ENCODE measurements at regions not wholly inside any gene's neighbourhood (a gene's known extent, or its start where the extent isn't known, plus 50 kb on each side); places are given as distances from the start of the nearest gene placed in this dataset.

DNA sequence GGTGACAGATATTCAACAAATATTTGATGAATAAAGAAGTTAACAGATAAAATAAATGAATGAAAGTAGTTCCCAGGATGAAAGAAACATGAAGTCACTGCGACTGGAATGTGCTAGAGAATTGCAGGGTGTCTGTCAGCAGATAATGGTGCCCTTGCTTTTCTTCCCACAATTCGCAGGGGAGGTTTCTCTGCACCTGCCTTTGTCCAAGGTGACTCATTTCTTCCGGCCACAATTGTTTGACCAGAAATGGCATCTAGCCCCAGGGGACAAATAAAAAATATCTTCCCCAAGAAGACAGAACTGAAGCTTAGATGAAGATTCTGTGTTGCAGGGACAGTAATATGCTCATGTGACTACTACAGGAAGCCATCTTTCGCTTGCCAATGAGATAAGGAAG lies 316.1 kb upstream of the TBX3 start:
- Mint-ChIP-seq H3K9me3 (peaks cover 17% of the 10 kb centered on the region), H3K4me3 (no peak overlapping the region), H3K36me3 (ENCODE audit: low read depth) (no peaks in the 10 kb centered on the region), H3K27ac (no peak overlapping the region), H3K27me3 (ENCODE audit: insufficient read depth) (no peaks in the 10 kb centered on the region), H3K4me1 (ENCODE audit: low read depth) (no peaks in the 10 kb centered on the region)
- no peak for DNase-seq (ENCODE audit: low spot score)
- intact Hi-C loops (cut with micrococcal nuclease), result no loop called here

DNA sequence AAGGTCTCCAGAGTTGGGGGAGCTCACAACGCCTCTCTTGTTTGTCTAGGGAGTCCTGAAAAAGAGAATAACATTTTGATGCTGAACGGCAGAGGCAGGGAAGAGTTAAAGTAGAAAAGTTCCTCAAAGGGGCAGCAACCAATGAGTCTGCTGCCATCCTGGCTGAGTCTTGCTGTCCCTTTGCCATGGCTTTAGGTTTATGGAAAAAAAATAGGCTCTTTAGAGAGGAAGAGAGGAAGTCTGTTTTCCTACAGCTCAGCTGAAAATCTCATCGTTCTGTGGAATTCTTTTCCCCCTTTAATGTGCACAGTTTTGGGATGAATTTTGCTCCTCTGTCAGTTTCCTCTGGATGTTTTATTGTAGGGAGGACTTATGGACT lies 314.8 kb upstream of the TBX3 start:
- no peaks in the 10 kb centered on the region for H3K27me3 Mint-ChIP-seq (ENCODE audit: insufficient read depth)
- H3K27ac Mint-ChIP-seq, result no peak overlapping the region
- no peaks in the 10 kb centered on the region for H3K36me3 Mint-ChIP-seq (ENCODE audit: low read depth)
- no peak for DNase-seq (ENCODE audit: low spot score)
- peaks cover 21% of the 10 kb centered on the region for H3K9me3 Mint-ChIP-seq
- H3K4me3 Mint-ChIP-seq, result no peak overlapping the region
- intact Hi-C loops (cut with micrococcal nuclease), result no loop called here
- H3K4me1 Mint-ChIP-seq (ENCODE audit: low read depth), result no peaks in the 10 kb centered on the region

GRCh38 chr12:114998118-114998749 lies 314.3 kb upstream of the TBX3 start:
- intact Hi-C loops (cut with micrococcal nuclease), result no loop called here
- Mint-ChIP-seq H3K36me3 (ENCODE audit: low read depth) (no peaks in the 10 kb centered on the region), H3K27me3 (ENCODE audit: insufficient read depth) (no peaks in the 10 kb centered on the region), H3K4me3 (no peak overlapping the region), H3K4me1 (ENCODE audit: low read depth) (no peaks in the 10 kb centered on the region), H3K27ac (no peak overlapping the region), H3K9me3 (peaks cover 21% of the 10 kb centered on the region)
- DNase-seq (ENCODE audit: low spot score), result no peak

GRCh38 chr12:114996382-114996781 lies 312.4 kb upstream of the TBX3 start:
- no peak overlapping the region for H3K4me3 Mint-ChIP-seq
- no peak for DNase-seq (ENCODE audit: low spot score)
- H3K4me1 Mint-ChIP-seq (ENCODE audit: low read depth), result no peaks in the 10 kb centered on the region
- peaks cover 1% of the 10 kb centered on the region for H3K27me3 Mint-ChIP-seq (ENCODE audit: insufficient read depth)
- H3K36me3 Mint-ChIP-seq (ENCODE audit: low read depth), result no peaks in the 10 kb centered on the region
- H3K27ac Mint-ChIP-seq, result no peak overlapping the region
- intact Hi-C loops (cut with micrococcal nuclease), result no loop called here
- peaks cover 21% of the 10 kb centered on the region for H3K9me3 Mint-ChIP-seq

- peaks cover 21% of the 10 kb centered on the region for H3K9me3 Mint-ChIP-seq
- H3K27ac Mint-ChIP-seq, result no peak overlapping the region
- H3K4me1 Mint-ChIP-seq (ENCODE audit: low read depth), result no peaks in the 10 kb centered on the region
- DNase-seq (ENCODE audit: low spot score), result no peak
- H3K27me3 Mint-ChIP-seq (ENCODE audit: insufficient read depth), result peaks cover 1% of the 10 kb centered on the region
- no peaks in the 10 kb centered on the region for H3K36me3 Mint-ChIP-seq (ENCODE audit: low read depth)
- H3K4me3 Mint-ChIP-seq, result no peak overlapping the region
- intact Hi-C loops (cut with micrococcal nuclease), result no loop called here
Measured at GRCh38 chr12:114995891-114996290, 311.9 kb upstream of the TBX3 start.

DNA sequence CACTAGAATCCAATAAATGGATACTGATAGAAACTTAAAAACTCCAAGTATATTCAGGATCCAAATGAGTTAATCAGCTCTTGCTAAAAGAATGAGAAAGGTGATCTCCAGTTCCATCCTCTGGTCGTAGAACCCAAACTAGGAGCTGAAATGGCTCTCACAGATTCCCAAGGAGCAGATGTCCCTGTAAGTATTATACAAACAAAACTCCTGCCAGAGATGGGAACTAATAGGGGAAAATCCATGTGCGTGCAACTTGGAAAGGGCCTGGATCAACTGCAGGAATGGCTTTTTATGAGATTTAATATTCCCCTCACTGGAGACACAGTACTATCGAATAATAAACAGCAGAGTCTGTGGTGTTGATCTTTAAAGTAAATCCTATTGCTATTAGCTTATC lies 309.2 kb upstream of the TBX3 start:
- no peak for DNase-seq (ENCODE audit: low spot score)
- Mint-ChIP-seq H3K4me3 (no peak overlapping the region), H3K27ac (no peak overlapping the region), H3K4me1 (ENCODE audit: low read depth) (no peaks in the 10 kb centered on the region), H3K36me3 (ENCODE audit: low read depth) (no peaks in the 10 kb centered on the region), H3K27me3 (ENCODE audit: insufficient read depth) (peaks cover 1% of the 10 kb centered on the region), H3K9me3 (peaks cover 12% of the 10 kb centered on the region)
- intact Hi-C loops (cut with micrococcal nuclease), result no loop called here

GRCh38 chr12:114992443-114992842 lies 308.5 kb upstream of the TBX3 start:
- no peak for DNase-seq (ENCODE audit: low spot score)
- H3K4me3 Mint-ChIP-seq, result no peak overlapping the region
- H3K36me3 Mint-ChIP-seq (ENCODE audit: low read depth), result no peaks in the 10 kb centered on the region
- H3K27me3 Mint-ChIP-seq (ENCODE audit: insufficient read depth), result peaks cover 1% of the 10 kb centered on the region
- peaks cover 12% of the 10 kb centered on the region for H3K9me3 Mint-ChIP-seq
- H3K4me1 Mint-ChIP-seq (ENCODE audit: low read depth), result no peaks in the 10 kb centered on the region
- H3K27ac Mint-ChIP-seq, result no peak overlapping the region
- intact Hi-C loops (cut with micrococcal nuclease), result no loop called here

GRCh38 chr12:114990381-114990780 lies 306.4 kb upstream of the TBX3 start:
- Mint-ChIP-seq H3K4me3 (no peak overlapping the region), H3K36me3 (ENCODE audit: low read depth) (no peaks in the 10 kb centered on the region), H3K4me1 (ENCODE audit: low read depth) (no peaks in the 10 kb centered on the region), H3K27me3 (ENCODE audit: insufficient read depth) (peaks cover 1% of the 10 kb centered on the region), H3K27ac (no peak overlapping the region), H3K9me3 (peaks cover 7% of the 10 kb centered on the region)
- intact Hi-C loops (cut with micrococcal nuclease), result no loop called here
- DNase-seq (ENCODE audit: low spot score), result no peak

DNA sequence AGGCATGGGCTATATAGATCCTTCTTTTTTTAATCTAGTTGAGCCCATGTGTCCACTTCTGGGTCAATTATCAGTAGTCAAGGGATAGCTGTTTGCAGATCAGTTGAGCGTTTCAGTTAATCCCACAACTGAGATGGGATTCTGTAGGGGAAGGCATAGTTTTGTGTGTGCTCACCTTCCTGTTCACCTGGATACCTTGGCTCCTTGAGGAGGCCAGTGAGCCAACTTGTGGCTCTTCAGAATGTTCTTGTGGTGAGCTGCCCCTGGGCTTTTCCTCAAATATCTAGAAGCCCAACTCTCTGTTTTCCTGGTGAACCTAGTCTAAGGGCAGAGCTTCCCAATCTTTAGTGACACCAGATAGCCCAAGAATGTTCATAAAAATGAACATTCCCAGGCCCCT lies 302.9 kb upstream of the TBX3 start:
- peaks cover 6% of the 10 kb centered on the region for H3K9me3 Mint-ChIP-seq
- H3K4me3 Mint-ChIP-seq, result no peak overlapping the region
- H3K27me3 Mint-ChIP-seq (ENCODE audit: insufficient read depth), result no peaks in the 10 kb centered on the region
- intact Hi-C loops (cut with micrococcal nuclease), result no loop called here
- no peaks in the 10 kb centered on the region for H3K4me1 Mint-ChIP-seq (ENCODE audit: low read depth)
- H3K36me3 Mint-ChIP-seq (ENCODE audit: low read depth), result no peaks in the 10 kb centered on the region
- no peak overlapping the region for H3K27ac Mint-ChIP-seq
- no peak for DNase-seq (ENCODE audit: low spot score)

- Mint-ChIP-seq H3K4me3 (no peak overlapping the region), H3K36me3 (ENCODE audit: low read depth) (no peaks in the 10 kb centered on the region), H3K9me3 (peaks cover 6% of the 10 kb centered on the region), H3K4me1 (ENCODE audit: low read depth) (no peaks in the 10 kb centered on the region), H3K27me3 (ENCODE audit: insufficient read depth) (no peaks in the 10 kb centered on the region), H3K27ac (no peak overlapping the region)
- no peak for DNase-seq (ENCODE audit: low spot score)
- intact Hi-C loops (cut with micrococcal nuclease), result no loop called here
Measured at GRCh38 chr12:114986178-114986714, 302.3 kb upstream of the TBX3 start.

DNA sequence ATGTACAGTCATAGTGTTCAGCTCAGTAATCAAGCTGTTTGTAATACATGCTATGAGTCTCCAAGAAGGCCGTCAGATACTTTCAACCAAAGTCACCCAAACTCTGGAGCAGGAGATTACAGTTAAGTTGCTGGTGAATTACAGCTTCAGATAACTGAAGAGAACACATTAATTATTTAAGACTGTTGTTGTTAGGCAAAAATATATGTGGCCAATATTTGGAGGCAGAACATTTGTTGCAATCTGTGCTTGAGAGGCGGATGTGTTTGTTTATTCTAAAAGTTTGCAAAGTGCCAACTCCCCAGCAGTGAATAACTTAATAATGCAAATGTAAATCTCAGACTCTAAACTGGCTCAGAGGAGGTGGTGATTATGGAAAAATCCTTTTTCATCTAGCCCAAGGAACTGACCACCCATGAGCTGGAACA lies 300.7 kb upstream of the TBX3 start:
- no peak for DNase-seq (ENCODE audit: low spot score)
- peaks cover 12% of the 10 kb centered on the region for H3K9me3 Mint-ChIP-seq
- H3K27me3 Mint-ChIP-seq (ENCODE audit: insufficient read depth), result no peaks in the 10 kb centered on the region
- H3K36me3 Mint-ChIP-seq (ENCODE audit: low read depth), result no peaks in the 10 kb centered on the region
- intact Hi-C loops (cut with micrococcal nuclease), result no loop called here
- H3K4me3 Mint-ChIP-seq, result no peak overlapping the region
- no peak overlapping the region for H3K27ac Mint-ChIP-seq
- no peaks in the 10 kb centered on the region for H3K4me1 Mint-ChIP-seq (ENCODE audit: low read depth)

DNA sequence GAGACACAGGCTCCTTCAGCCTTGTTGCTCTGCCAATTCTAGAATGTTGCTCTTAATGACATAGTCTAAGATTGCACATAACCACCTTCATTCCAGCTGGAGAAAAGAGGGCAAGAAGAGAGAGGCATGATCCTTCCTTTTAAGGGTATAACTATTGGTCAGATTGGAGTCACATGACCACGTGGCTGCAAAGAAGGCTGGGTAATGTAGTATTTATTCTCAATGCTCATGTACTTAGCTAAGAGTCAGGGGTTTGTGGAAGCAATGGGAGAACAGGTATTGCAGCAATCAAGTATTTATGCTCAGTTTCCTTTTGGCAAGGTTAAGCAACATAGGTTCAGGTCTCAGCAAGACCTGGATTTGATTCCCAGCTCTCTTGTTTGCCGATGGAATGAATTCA lies 298.8 kb upstream of the TBX3 start:
- no peaks in the 10 kb centered on the region for H3K4me1 Mint-ChIP-seq (ENCODE audit: low read depth)
- H3K27ac Mint-ChIP-seq, result no peak overlapping the region
- no peak overlapping the region for H3K4me3 Mint-ChIP-seq
- H3K9me3 Mint-ChIP-seq, result peaks cover 17% of the 10 kb centered on the region
- intact Hi-C loops (cut with micrococcal nuclease), result no loop called here
- H3K27me3 Mint-ChIP-seq (ENCODE audit: insufficient read depth), result no peaks in the 10 kb centered on the region
- DNase-seq (ENCODE audit: low spot score), result no peak
- no peaks in the 10 kb centered on the region for H3K36me3 Mint-ChIP-seq (ENCODE audit: low read depth)

DNA sequence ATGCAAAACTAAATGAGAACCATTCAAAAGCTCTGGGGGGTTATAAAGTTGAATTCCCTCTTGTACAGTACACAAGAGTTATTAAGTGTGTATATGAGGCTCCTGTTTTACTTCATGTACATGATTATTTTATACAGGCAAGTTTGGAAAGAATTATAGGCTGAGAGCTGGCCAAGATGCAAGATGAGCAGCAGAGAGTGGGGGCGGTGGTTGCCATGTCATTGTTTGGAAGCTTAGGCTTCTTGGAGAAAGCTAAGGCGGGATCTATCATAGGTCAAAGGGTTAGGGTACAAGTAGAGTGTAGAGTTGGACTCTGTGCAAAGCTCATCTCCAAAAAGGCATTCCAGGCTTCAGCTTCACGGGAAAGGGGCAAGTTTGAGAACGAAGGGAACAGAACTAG lies 297.1 kb upstream of the TBX3 start:
- intact Hi-C loops (cut with micrococcal nuclease), result no loop called here
- H3K4me1 Mint-ChIP-seq (ENCODE audit: low read depth), result no peaks in the 10 kb centered on the region
- H3K4me3 Mint-ChIP-seq, result no peak overlapping the region
- H3K9me3 Mint-ChIP-seq, result peaks cover 20% of the 10 kb centered on the region
- no peaks in the 10 kb centered on the region for H3K36me3 Mint-ChIP-seq (ENCODE audit: low read depth)
- H3K27ac Mint-ChIP-seq, result no peak overlapping the region
- H3K27me3 Mint-ChIP-seq (ENCODE audit: insufficient read depth), result no peaks in the 10 kb centered on the region
- no peak for DNase-seq (ENCODE audit: low spot score)

- Mint-ChIP-seq H3K9me3 (peaks cover 15% of the 10 kb centered on the region), H3K27me3 (ENCODE audit: insufficient read depth) (no peaks in the 10 kb centered on the region), H3K27ac (no peak overlapping the region), H3K4me3 (no peak overlapping the region), H3K4me1 (ENCODE audit: low read depth) (no peaks in the 10 kb centered on the region), H3K36me3 (ENCODE audit: low read depth) (no peaks in the 10 kb centered on the region)
- intact Hi-C loops (cut with micrococcal nuclease), result no loop called here
- no peak for DNase-seq (ENCODE audit: low spot score)
Measured at GRCh38 chr12:114976959-114977358, 293.0 kb upstream of the TBX3 start.
